AG20443 (cell line): ENCODE measurements at regions not wholly inside any gene's neighbourhood (a gene's known extent, or its start where the extent isn't known, plus 50 kb on each side); places are given as distances from the start of the nearest gene placed in this dataset.
A peak's percentile ranks its signal among the peaks of the same experiment; 100 is the strongest.
"Not testable (repeated sequence)": the region's sequence is repeated elsewhere in the genome, so short reads cannot be mapped to it uniquely, and the experiment has no call there.

Source experiments
- DNase-seq: peaks from one replicate; pipeline ENCODE4 v3.0.0; 2012; ENCODE audit warnings: low spot score, mixed read lengths

DNA sequence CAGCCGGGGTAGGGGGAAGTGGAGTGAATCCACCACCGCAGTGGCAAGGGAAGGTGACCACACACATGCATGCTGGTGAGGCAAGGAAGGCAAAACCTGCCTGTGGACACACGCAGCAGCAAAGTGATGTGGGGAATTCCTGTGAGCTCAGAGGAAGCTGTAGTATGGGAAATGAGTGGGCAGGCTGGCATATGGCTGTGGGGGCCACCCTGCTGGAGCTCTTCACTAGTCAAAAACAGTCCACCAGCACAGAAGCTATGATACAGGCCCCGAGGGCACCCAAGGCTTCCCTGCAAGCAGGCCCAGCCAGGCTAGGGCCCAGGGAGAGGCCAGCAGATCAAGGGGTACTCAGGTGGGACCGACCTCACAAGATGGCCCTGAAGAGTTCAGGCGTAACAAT, 239.1 kb downstream of the CHM start:
- no peak for DNase-seq

DNA sequence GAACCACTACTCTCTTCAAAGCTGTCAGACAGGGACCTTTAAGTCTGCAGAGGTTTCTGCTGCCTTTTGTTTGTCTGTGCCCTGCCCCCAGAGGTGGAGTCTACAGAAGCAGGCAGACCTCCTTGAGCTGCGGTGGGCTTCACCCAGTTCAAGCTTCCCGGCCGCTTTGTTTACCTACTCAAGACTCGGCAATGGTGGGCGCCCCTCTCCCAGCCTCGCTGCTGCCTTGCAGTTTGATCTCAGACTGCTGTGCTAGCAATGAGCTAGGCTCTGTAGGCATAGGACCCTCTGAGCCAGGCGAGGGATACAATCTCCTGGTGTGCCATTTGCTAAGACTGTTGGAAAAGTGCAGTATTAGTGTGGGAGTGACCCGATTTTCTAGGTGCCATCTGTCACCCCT, 275.0 kb downstream of the CHM start:
- not testable (repeated sequence) for DNase-seq

DNA sequence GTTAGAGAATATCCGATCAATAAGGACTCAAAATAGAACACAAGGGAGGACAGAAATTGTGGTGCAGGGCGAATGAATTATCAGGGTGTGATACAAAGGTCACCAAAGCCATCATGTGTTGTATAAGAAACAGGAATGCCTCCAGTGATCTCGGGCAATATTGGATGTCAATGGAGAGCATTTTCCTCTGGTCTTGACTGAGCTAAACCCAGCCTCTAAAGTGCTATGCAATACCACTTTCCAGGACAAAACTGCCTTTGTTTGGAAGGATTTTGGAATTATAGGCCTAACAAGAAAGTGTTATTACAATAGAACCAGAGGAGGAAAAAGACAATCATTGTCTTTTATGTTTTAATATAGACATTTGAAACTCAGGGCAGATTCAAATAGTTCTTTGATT, 281.7 kb downstream of the CHM start:
- no peak for DNase-seq

DNA sequence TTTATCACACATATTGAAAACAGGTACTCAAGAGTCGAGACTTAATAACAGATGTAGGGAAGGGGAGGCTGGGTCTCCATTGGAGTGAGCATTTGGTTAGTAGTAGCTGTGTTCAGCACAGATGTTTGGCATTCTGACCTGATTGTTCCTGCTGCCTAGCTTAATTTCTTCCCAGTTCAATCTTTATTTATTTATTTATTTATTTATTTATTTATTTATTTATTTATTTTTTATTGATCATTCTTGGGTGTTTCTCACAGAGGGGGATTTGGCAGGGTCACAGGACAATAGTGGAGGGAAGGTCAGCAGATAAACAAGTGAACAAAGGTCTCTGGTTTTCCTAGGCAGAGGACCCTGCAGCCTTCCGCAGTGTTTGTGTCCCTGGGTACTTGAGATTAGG, 324.3 kb downstream of the CHM start:
- DNase-seq: not testable (repeated sequence)

DNA sequence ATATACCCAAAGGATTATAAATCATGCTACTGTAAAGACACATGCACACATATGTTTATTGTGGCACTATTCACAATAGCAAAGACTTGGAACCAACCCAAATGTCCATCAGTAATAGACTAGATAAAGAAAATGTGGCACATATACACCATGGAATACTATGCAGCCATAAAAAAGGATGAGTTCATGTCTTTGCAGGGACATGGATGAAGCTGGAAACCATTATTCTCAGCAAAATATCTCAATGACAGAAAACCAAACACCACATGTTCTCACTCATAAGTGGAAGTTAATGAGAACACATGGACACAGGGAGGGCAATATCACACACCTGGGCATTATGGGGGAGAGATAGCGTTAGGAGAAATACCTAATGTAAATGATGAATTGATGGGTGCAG, 323.8 kb upstream of the POF1B start:
- not testable (repeated sequence) for DNase-seq

DNA sequence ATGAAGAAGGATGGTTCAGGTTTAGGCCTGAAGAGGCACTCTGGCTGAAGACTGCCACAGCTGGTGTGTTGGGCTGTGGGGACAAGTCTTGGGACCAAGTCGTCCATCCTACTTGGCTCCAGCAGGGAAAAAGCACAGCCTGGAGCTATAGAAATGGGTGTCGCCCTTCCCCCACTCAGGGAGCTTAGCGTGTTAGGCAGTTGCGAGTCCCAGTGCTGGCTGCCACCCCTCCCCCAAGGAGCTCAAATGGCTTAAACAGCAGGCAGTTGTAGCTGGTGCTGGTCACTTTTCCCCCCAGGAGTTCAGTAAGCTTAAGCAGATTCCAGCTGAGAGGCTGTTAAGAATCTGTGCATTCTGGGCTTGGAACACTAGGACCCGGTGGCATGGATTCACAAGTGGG, 319.5 kb upstream of the POF1B start:
- DNase-seq: no peak

DNA sequence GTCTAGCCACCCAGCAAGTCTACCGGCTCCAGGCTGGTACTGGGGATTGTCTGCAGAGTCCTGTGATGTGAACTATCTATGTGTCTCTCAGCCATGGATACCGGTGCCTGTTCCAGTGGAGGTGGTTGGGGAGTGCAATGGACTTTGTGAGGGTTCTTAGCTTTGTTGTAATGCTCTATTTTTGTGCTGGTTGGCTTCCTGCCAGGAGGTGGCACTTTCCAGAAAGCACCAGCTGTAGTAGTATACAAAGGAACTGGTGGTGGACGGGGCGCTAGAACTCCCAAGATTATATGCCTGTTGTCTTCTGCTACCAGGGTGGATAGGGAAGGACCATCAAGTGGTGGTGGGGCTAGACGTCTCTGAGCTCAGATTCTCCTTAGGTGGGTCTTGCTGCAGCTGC, 306.4 kb upstream of the POF1B start:
- DNase-seq: no peak

DNA sequence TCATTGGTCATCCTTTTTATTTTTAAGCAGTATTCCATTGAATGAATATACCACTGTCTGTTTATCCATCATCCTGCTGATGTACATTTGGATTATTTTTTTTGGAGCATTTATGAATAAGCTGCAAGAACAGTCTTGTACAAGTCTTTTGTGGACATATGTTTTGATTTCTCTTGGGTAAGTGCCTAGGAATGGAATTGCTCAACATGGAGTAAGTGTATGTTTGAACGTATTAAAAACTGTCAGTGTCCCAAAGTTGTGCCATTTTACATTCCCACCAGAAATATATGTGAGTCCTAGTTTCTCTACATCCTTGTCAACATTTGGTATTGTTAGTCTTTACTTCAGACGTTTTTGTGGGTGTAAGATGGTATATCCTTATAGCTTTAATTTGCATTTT, 287.0 kb upstream of the POF1B start:
- no peak for DNase-seq

DNA sequence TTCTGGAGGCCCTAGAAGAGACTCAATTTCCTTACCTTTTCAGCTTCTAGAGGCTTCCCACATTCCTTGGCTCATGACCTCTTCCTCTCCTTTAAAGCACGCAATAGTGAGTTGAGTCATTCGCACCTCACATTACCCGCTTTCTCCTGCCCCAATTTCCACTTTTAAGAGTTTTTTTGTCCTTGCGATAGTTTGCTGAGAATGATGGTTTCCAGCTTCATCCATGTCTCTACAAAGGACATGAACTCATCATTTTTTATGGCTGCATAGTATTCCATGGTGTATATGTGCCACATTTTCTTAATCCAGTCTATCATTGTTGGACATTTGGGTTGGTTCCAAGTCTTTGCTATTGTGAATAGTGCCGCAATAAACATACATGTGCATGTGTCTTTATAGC, 284.5 kb upstream of the POF1B start:
- not testable (repeated sequence) for DNase-seq

DNA sequence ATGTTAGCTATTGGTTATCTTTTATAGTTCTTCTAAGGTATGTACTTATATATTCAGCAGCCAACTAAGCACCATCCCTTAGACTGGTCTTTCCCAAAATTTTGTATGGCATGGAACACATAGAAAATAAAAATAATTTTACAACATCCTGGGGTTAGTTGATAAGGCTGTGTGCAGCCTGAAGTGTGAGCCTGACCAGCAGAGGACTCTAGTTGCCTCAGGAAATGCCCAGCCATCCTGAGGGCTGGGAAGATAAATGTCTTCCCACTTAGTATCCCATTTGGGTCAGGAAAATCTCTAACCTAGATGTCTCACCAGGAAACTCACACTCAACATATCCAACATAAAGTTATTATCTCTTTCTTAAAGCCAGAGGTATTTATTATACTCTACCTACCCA, 251.4 kb upstream of the POF1B start:
- DNase-seq: no peak

DNA sequence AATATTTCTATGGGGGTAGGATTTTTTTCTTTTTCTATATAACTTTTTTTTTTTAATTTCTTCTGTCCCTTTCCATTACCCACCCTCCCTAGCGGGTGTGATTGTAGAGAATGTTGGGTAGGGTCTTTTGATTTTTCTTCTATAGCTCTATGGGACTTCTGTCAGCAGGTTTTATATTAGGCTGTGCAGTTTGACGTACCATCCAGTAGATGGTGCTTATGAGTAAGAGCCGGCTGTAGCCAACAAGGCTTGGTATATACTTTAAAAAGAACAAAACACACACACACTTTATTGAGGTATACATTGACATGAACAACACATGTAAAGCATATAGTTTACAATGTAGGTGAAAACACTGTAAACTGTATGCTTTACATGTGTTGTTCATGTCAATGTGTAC, 247.9 kb upstream of the POF1B start:
- no peak for DNase-seq

DNA sequence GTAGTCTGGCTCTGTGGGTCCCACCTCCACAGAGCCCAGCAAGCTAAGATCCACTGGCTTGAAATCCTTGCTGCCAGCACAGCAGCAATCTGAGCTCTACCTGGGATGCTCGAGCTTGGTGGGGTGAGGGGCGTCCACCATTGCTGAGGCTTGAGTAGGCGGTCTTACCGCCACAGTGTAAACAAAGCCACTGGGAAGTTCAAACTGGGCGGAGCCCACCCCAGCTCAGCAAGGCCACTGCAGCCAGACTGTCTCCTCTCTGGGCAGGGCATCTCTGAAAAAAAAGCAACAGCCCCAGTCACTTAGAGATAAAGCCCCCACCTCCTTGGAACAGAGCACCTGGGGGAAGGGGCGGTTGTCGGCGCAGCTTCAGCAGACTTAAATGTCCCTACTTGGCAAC, 243.2 kb upstream of the POF1B start:
- DNase-seq: no peak

DNA sequence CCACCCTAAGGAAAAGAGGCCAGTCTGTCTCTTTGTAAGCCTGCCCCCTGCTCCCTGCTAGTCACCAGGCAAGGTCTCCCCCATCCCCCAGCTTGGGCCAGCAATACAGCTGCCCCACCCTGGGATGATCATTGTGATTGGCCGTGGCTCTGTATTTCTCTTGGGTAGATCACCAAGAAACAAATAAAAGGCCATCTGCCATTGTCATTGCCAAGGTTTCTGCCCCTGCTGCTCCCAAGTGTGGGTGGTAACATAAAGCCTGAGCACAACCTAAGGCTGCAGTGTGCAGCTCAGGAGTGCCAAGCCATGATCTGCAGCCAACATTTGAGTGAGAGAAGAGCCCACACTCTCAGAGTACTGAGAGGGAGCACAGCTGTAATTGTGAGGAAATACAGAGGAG, 241.0 kb upstream of the POF1B start:
- no peak for DNase-seq

DNA sequence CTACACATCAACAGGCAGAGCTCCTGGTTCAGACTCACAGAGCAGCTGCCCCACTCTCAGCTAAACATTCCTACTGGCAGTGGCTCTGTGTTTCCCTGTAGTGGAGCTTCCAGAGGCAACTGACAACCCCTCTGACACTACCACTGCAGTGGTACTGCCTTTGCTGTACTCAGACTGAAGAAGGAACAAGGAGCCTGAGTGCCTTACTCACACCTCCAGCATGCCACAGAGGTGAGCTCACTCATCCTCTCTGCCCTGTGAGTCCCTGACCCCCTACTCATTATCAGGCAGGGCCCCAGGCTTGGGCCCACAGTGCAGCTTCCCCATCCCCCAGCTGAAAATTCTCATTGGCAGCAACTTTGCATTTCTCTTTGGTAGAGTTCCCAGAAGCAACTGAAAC, 240.5 kb upstream of the POF1B start:
- no peak for DNase-seq

DNA sequence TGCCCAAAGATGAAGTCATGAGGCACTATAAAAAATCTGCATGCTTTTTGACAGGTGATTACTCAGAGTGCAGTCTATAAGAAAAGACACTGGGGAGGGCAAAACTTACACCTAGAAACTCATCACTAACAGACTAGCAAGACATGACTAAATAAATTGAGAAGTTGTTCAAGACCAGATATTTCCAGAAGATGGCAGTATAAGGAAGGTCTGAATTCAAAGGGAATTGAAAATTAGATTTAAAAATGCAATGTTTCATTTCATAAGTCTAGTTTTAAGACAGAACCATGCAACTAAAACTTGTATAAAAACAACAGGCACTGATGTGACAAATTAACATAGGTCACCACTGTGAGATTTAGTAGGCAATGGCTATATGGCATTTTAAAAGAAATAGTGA, 232.5 kb upstream of the POF1B start:
- DNase-seq: peak; percentile 11

DNA sequence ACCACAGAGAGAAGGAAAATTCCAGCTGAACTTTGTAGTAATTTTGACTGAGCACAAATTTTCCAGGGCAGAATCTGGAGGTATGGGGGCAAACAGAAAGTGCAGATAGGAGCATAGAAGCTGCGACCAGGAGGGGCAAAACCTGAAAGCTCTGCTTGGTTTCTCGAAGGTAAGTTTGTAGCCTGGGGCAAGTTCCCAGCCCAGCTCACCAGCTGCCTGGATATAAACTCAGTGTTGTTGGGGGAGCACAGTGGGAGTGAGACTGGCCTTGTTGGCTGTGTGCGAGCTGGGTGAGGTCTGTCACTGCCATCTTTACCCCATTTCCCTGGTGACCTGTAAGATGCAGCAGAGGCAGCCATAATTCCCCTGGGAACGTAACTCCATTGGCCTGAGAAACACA, 213.5 kb upstream of the POF1B start:
- DNase-seq: no peak

DNA sequence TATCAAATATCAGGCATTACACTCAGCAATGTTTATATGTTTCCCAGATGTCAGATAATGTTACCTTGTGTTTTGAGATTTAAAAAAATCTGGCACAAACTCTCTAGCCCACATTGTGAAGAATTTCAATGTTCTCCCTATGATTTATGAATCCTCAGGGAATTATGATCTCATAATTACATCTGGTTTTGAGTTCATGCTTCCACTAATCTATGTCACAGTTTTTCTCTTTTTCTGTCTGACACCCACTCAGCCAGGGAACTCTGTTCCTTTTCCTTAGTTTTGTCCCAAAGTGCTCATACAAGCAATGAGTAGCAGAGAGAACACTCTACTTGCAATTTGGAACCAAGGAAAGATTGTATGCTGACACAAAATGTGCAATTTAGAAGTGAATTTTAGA, 212.1 kb upstream of the POF1B start:
- DNase-seq: no peak

DNA sequence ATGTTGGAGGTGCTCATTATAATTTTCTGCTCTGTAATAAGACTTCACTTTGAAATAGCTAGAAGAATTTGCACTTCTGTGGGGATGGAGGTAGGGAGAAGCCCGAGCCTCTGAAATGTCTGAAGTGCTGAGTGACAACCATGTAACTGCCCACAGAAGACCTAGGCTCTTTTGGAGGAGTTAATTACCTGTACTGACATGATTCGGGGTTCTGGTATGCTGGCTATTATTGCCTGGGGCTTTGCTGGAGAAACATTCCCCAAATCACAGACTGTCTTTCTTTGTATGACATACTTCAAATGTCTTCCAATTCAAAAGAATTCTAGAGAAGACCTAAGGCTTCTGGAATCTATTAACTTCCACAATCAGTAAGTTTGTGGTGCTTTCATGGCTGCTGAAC, 211.2 kb upstream of the POF1B start:
- DNase-seq: no peak

DNA sequence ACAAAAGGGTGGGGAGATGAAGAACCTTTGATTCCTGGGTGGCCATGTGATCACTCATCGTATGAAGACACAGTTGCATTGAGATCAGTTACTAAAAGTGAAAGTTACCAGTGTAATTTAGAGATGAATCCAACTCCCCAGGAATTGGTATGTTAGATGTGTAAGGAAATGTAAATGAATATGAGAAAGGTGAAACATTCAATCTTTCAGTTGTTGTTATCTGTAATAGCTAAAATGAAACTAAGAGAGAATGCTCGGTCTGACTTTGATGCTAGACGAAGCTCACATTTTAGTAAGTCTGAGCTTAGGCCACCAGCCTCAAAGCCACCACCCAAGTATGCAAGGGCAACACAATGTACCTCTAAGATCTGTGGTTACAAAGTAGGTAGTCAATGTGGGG, 194.3 kb upstream of the POF1B start:
- DNase-seq: no peak

DNA sequence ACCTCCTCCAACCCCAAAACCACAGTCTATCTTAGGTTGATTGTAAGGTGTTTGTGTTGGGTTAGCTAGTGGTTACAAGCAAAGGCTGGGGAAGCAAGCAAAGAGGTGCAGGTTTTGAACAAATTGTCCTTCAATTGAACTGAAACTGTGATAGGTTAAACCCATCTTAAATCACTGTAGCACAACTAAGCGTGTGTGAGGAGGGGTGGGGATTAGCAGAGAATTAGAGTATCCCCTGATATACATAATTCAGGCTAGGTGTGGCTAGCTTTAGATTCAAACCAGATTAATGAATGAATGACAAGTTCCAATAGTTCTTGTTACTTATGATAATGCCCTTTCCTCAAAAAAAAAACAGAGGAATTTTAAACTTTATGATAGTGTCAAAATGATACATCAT, 191.0 kb upstream of the POF1B start:
- no peak for DNase-seq

DNA sequence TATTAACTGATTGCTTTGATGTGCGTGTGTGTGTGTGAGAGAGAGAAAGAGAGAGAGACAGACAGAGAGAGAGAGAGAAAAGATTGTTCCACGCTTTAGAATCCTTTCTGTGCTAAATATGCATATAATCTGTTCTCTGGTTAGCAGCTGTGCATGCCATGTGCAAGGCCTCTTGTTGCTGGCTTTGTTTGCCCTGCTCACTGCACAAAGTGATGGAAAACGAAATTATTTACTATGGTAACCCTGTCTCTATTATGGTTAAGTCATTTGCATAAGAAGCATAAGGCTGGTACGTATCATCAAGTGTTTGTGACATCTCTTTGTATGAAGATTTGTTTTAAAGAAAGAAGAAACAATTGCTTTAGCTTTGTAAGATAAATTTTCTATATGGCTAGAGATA, 190.2 kb upstream of the POF1B start:
- DNase-seq: no peak

DNA sequence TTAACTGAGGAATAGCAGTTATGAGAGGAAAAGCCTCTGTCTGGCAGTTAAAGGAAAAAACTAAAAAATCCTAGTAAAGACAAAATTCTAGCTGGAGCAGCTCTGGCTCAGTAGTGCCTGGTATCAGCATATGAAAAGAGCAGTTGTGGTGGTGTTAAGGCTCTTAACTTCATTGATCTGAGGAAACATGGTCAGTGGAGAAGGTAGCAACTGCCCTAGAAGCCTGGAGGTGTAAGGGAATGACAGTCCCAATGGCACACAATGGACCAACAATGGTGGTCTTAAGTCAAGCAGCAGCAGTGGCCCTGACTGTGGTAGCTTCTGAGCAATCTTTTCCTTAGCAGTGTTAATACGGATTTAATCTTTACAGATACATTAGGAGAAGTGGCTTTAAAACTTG, 189.6 kb upstream of the POF1B start:
- DNase-seq: no peak

DNA sequence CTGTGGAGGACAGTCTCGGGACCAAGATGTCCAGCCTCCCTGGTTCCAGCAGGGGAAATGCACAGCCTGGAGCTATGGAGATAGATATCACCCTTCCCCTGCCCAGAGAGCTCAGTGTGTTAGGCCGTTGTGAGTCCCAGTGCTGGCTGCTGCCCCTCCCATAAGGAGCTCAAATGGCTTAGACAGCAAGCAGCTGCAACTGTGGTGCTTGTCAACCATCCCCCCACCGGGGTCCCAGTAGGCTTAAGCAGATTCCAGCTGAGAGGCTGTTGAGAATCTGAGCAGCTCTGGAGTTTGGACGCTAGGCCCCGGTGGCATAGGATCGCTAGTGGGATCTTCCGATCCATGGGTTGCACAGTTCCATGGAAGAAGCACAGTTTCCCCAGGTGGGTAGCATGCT, 181.8 kb upstream of the POF1B start:
- no peak for DNase-seq

DNA sequence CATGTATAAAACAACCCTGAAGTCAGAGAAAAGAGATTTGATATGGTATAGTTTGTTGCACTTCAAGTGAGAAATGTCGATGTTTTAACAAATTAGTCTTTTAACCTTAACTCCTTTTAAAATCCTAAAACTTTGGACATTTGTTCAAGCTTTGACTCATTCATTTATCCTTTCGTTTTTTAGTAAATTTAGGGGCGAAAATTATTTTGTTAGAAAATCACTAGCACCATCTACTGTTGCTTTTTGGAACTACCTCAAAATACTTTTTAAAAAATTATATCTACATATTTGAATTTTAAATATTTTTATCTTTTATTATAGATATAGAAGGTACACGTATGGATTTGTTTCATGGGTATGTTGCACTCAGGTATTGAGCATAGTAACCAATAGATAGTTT, 165.1 kb upstream of the POF1B start:
- no peak for DNase-seq

DNA sequence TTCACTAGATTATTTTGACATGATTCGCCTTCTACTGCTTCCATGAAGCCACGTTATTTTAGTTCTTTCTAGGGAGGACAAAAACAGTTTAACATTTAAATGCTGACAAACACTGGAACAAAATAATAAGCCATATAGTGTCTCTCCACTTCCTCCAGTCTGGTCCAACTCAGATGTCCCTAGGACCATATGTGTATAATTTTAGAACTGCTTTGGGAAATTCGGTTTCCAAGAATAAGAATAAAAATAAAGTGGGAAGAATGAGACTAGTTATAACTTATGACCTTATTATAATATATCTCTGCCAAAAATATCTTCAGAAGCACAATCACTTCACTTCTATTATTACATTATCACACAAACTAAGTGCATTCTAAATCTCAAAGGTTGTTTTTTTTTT, 164.4 kb upstream of the POF1B start:
- DNase-seq: no peak
